Ureter (tissue), 1 donor: ENCODE measurements at regions not wholly inside any gene's neighbourhood (a gene's known extent, or its start where the extent isn't known, plus 50 kb on each side); places are given as distances from the start of the nearest gene placed in this dataset.
"Not testable (repeated sequence)": the region's sequence is repeated elsewhere in the genome, so short reads cannot be mapped to it uniquely, and the experiment has no call there.

ENCODE experiments used
- DNase-seq: peaks from one replicate; pipeline ENCODE4 v3.0.0-alpha.2; 2020; ENCODE audit warnings: low spot score
- donor health status: DM: yes; HTN: yes; CAD: no.

- DNase-seq = no peak
Observed at GRCh38 chr6:102918161-102918560, 1524.7 kb downstream of the GRIK2 start.

DNA sequence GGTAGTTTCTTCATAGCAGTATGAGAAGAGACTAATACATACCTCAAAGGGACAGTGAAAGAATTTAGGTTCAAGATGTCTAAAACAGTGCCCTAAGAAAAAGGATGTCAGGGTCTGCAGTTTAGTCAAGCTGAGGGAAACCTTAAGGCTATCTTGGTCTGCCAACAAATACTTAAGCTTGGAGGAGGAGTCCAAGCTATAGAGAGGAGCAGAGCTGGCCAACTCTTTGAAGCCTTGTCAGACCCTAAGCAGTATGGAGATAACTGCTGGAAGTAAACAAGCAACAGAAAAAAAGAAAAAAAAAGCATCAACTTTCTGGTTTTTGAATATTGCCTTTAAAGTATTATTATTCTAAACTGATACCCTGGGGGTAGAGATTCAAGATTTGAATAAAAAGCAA is 1518.1 kb downstream of the GRIK2 start:
- DNase-seq = no peak

- not testable (repeated sequence) for DNase-seq
Observed at GRCh38 chr6:102910701-102911139, 1517.2 kb downstream of the GRIK2 start.

- DNase-seq = no peak
Observed at GRCh38 chr6:102907181-102907580, 1513.7 kb downstream of the GRIK2 start.

GRCh38 chr6:102902471-102902870 is 1509.0 kb downstream of the GRIK2 start:
- DNase-seq = no peak

GRCh38 chr6:102895683-102896082 is 1502.2 kb downstream of the GRIK2 start:
- DNase-seq = no peak

DNA sequence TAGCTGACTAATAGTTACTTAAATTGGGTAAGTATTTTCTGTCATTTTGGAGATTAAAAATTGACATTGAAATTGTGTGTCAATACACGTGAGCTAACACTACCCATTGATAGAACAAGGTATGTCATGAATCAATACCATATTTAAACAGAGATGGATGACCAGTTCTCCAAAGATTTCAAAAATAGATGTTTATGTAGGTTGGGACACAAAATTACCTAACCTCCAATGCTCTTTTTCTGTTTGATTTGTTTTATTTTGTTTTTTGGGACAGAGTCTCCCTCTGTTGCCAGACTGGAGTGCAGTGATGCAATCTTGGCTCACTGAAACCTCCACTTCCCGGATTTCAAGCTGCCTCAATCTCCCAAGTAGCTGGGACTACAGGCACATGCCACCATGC is 1491.7 kb downstream of the GRIK2 start:
- DNase-seq = no peak

DNA sequence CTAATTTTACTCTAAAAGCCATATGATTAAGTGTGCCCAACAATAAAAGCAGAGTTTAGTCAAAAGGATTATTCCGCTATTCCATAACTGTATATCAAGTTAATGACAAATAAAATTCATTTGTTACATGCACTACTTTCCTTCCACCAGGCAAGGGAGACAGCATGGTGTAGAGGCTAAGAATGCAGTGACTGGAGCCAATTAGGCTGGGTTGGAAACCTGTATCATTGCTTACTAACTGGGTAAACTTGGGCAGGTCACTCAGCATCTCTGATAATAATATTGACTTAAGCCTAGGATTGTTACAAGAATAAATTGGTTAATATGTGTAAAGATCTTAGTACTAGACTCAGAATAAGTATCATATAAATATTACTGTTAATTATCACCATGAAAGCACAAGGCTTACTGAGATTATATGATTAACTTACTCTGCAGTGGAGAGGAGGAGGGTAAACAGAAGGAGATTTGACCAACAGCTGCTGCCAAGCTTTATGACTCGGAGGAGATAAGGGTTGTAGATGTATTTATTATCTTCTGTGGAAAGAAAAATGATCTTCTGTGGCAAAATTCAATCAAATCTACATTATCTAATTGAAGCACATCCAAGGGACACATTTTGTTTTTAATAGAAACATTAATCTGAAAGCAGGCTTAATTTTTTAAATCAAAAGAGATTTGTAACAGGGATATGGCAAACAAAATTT is 1459.9 kb downstream of the GRIK2 start:
- no peak for DNase-seq

DNA sequence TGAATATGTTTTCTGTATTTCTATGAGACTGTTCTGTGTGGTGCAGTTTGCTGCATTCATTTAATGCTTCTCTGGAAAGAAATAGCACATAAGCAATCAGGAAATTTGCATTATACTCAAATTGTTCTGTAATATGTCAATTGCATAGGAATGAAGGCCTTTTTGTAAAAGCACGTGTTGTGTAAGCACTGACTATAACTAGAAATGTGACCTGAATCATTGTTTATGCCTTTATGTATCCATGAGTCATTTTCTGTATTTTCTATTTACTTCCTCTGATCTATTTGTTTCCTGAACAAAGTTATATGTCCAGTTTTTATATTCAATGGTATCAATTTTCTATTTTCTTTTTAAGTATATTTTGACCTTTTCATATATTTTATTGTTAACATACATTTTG is 1455.3 kb downstream of the GRIK2 start:
- no peak for DNase-seq

DNA sequence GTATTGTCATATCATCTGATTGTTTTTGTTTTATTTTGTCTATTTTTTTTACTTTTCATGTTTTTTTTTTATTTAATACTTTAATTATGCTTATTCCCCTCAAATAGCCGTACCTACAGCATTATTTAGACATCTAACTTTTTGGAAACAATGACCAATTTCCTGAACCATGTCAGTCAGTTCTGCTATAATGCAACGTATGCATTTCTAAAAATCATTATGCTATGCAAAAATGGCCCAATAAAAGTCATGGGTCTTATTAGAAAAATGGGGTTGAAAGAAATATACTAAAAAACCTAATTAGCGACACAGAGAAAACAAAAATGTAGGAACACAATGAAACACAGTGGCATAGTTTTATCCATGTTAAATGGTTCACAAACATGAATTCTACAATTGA is 1454.7 kb downstream of the GRIK2 start:
- DNase-seq = no peak

DNA sequence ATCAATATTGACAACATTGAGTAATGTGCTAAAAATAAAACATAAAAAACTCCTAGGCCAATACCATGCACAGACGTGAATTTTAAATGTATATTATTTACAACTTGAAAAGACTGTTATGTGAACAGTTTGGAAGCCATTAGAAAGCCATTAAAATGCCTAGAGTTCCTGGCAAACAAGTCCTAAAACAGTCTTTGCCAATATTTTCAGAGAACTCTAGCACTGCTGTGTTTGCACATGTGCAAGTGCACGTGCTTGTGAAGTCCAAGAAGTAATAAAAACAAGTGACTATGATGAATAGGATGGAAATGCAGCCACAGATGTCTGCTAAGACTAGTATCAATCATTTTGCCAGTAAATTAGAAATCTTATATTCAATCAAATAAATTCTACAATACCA is 1447.6 kb downstream of the GRIK2 start:
- DNase-seq = no peak

DNA sequence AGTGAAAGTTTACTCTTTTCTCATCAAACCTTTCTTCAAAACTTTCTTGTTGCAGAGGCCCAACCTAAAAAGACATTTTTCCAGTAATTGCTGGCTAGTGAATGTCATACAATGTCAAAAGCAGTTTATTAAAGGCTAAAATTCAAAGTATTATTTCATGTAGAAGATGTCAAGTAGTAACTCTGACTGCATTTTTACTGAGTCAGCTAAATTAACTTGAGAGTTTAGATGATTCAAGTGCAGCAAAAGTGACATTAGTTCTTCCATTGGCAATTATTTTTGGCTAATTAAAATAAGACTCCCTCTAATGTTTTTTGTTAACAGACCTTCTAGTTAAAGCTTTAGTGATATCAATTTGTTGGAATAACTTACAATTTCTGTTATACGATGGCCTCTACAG is 1438.5 kb downstream of the GRIK2 start:
- DNase-seq = no peak

DNA sequence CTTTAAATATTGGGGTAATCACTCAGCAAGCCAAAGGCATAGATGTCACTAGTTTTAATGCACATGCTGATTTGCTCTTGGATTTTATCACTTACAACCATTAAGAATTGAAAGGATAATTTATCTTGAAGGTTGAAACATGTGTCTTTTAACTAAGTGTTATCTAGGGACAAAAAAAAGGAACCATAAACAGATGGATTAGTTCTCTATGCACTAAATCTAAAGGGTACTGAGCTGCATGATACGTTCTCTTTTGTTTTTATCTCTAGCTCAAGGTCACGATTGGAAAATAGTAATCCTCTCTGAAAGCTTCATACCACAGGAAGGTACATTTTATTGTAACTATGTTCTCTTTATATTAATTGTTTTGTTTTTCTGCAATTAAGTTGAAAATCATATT is 1426.6 kb downstream of the GRIK2 start:
- DNase-seq = no peak

- DNase-seq = no peak
Observed at GRCh38 chr6:102815207-102815606, 1421.7 kb downstream of the GRIK2 start.

DNA sequence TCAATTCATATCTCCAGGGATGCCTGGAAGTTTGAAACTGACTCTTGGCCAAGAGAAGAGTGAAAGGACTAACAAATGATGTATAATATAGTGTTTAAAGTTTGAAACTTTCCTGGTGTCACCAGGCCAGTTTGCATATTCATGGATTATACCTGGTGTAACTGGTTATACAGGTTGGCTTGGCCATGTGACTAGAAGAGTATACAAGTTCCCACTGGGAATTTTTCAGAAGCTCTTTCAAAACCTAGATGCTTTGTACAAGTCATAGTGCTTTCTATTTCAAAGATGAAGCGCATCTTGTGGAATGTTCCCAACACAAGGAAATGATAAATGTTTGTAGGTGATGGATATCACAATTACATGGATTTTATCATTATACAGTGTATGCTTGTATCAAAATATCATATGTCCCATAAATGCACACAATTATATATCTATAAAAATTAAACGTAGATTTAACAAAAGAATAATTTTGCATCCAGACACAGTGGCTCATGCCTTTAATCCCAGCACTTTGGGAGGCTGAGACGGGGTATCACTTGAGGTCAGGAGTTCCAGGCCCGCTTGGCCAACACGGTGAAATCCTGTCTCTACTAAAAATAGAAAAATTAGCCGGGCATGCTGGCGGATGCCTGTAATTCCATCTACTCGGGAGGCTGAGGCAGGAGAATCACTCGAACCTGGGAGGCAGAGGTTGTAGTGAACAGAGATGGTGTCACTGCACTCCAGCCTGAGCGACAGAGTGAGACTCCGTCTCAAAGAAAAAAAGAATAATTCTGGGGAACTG is 1420.2 kb downstream of the GRIK2 start:
- no peak for DNase-seq

GRCh38 chr6:102812242-102812641 is 1418.7 kb downstream of the GRIK2 start:
- no peak for DNase-seq

GRCh38 chr6:102808944-102809505 is 1415.5 kb downstream of the GRIK2 start:
- not testable (repeated sequence) for DNase-seq

DNA sequence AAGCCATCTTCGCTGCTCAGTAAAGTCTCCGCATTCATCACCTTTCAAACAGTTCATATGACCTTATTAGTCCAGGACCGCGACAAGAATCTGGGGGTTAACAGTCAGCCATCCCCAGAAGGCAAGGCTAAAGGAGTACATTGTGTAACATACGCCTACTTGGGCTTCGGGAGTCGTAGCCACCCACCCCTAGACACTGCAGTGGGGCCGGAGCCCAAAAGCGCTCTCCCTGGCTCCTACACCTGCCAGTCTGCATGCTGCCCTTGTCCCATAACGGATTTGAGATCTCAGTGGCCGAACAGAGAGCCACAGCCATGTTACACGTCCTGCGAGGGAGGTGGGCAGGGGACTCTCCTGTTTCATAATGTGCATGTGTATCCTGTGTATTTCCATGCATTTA is 1405.5 kb downstream of the GRIK2 start:
- no peak for DNase-seq

DNA sequence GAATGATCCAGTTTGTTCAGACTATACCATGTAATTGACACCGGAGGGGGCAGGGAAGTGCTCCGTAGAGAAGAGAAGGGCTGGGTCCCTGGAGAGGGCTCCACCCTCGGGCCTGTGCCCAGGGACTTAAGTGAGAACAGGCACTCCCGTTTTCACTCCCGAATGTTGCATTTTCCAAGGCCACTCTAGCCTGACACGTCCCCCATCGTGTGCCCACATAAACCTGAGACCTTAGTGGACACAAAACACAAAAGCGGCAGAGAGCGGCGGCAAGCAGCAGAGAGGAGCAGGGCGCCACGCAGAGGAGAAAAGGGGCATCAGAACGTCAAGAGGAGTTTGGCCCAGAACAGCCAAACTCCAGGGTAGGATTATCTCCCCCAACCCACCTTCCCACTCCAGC is 1405.1 kb downstream of the GRIK2 start:
- no peak for DNase-seq

GRCh38 chr6:102793752-102794151 is 1400.2 kb downstream of the GRIK2 start:
- DNase-seq = no peak

DNA sequence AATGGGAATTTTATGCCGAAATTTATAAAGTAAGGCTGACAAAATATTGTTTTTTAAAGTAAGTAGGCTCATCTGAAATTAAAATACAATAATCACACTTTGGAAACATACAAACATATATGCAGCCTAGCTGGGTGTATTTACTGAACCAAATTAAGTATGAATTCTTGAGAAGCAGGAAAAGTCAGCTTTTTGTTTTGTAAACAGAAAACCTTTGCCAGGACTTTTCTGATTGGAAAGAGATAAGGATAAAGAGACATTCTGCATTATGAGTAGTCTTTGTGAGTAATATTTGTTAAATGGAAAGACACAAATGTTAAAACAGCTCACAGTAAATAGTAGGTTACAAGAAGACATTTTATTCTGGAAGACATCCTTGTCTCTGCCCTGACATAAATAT is 1380.8 kb downstream of the GRIK2 start:
- DNase-seq = no peak

GRCh38 chr6:102773636-102774035 is 1380.1 kb downstream of the GRIK2 start:
- no peak for DNase-seq

- no peak for DNase-seq
Observed at GRCh38 chr6:102766963-102767362, 1373.5 kb downstream of the GRIK2 start.
